HG02938 (cell line): ENCODE measurements at regions not wholly inside any gene's neighbourhood (a gene's known extent, or its start where the extent isn't known, plus 50 kb on each side); places are given as distances from the start of the nearest gene placed in this dataset.

ENCODE experiments used
- ATAC-seq: cut with Tn5 transposase; IDR thresholded peaks from one replicate; pipeline ENCODE4 v1.9.1; 2021; ENCODE audit warnings: mild to moderate bottlenecking, moderate library complexity; ENCODE audit not compliant: unreplicated experiment

GRCh38 chr6:168837254-168838036 lies 396.5 kb downstream of the SMOC2 start:
- ATAC-seq: no peak

- no peak for ATAC-seq
These were observed 395.0 kb downstream of the SMOC2 start for GRCh38 chr6:168835991-168836390.

GRCh38 chr6:168834801-168835200 lies 393.8 kb downstream of the SMOC2 start:
- no peak for ATAC-seq

- ATAC-seq: no peak
These were observed 393.1 kb downstream of the SMOC2 start for GRCh38 chr6:168834042-168834587.

DNA sequence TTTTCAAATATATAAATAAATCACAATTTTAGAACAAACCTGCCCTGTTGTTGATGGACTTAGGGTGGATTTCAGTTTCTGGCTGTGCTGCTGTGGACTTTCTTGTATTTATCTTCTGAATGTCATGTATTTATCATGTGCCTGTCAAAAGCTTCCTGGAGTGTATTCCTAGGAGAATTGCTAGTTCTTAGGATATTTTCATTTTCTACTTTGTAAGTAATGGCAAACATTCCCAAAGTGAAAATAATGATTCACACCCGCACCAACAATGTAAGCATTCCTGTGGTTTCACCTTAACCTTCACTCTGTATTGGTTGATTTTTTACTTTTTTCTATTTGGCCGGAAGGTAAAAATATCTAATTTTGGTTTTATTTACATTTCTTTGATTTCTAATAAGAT lies 387.8 kb downstream of the SMOC2 start:
- no peak for ATAC-seq

DNA sequence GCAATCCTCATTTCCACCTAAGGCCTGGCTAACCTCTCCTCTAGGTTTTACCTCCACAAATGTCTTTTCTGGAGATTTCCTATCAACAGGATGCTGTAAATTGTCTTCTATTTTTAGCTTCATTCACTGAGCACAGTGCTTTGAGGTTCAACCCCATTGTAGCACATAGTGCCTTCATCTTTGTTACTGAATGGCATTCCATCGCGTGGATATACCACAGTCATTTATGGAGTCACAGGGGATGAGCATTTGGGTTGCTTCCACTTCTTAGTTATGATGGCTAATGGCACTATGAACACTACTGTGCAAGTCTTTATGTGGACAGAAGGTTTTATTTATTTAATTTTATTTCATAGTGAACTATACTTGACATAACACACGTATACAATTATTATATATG lies 387.1 kb downstream of the SMOC2 start:
- ATAC-seq: no peak

- ATAC-seq: no peak
These were observed 386.5 kb downstream of the SMOC2 start for GRCh38 chr6:168827586-168827871.

DNA sequence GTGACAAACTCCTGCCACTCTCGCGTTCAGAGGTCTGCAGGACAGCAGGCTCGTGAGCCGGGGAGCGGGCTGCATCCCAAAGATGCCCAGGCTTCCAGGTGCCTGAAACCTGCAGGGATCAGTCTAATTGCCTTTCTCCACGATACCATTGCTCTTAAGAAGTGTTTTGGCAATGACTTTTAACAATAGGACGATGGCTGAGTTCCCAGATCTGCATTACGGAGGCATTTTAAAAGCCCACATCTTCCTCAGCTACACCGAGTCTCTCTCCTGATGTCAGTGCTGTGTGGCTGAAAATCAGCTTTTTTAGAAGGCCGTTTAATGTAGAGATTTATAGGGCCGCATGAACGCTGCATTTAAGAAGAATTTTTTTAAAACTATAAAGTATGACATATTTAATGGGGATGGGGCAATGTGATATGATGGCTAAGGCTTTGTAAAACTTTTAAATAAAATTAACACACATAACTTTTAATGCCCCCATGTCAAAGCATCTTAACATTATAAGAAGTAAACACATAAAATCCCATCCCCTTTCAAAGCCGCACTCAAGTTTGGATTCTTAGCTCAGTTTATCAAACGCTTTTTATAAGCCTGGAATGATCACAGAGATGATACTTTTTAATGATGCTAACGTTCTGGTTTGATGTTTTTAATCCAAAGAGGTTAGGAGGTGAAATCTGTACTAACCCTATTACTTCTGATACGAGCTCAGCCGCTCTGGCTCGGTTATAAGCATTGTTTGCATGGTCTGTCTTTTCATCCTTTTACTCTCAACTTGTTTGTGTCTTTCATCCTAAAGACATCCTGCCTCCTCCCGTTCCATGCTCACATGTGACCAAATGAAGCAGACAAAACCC lies 386.0 kb downstream of the SMOC2 start:
- ATAC-seq: no peak

GRCh38 chr6:168826078-168826390 lies 385.1 kb downstream of the SMOC2 start:
- ATAC-seq: no peak

DNA sequence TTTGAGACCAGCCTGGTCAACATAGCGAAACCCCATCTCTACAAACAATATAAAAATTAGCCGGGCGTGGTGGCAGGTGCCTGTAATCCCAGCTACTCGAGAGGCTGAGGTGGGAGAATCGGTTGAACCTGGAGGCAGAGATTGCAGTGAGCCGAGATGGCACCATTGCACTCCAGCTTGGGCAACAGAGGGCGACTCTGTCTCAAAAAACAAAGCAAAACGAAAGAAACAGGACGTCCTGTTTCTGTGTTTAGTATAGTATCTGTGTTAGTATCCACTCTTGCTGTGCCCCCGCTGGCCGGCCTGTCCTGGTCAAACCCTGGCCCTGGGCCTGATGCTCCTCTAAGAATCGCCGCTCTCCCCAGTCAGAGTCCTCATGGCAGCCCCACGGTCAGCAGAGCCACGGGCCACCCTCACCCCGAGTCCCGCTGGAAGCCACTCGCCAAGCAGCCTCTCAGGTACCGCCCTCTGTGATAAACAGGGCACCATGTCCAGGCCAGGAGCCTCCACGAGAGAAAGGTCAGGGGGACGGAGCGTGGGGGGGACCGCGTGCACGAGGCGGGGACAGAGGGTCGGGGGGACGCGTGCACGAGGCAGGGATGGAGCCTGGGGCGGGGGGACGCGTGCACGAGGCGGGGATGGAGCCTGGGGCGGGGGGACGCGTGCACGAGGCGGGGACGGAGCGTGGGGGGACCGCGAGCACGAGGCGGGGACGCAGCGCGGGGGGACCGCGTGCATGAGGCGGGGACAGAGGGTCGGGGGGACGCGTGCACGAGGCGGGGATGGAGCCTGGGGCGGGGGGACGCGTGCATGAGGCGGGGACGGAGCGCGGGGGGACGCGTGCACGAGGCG lies 384.5 kb downstream of the SMOC2 start:
- no peak for ATAC-seq

DNA sequence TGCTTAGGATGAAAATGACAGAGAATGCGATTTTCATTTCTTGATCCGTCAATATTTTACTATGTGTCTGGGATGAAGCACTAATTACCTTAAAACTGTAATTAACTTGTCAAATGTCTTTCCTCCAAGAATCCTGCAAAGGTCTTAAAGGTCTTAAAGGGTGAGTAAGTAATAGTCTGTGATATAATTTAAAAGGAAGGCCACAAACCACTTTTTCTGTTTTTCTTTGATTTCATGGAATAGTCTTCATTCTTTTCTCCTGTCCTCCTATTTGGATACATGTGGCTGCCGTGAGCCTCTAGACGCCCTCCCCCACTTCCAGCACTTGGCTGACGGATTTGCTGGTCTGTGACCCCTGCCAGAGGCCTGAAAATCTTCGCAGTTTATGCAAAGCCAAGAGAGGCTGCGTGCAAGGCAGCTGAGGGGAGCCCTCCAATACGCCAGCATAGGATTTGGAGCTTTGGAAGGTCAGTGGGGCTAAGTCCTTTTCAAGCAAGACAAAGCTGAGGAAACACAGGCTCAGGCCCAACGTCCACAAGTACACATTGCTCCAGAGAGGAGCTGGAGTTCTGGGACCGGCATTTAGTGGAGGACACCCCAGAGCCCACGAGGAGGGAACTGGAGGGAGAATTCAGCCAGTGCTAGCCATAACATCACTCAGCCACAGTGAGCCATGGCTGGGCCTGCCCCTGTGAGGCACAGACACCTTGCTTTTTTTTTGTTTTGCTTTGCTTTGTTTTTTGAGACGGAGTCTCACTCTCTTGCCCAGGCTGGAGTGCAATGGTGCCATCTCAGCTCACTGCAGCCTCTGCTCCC lies 382.6 kb downstream of the SMOC2 start:
- ATAC-seq: no peak

DNA sequence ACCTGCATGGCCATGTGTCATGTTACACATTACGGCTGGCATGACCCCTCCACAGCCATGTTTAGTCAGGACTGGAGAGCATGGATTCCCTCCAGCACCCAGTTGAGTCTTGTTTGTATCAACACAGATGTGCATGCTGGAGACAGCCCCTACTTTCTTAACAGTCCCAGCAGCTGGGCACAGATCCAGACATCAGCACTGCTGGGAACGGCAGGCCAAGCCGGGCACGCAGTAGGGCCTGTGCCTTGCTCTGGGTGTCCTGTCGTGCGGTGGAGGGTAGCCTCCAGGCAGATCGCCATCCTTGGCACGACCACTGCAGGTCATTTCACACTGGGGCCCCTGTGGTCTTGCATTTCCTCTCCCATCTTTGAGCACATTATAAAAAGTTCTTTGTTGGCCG lies 381.4 kb downstream of the SMOC2 start:
- ATAC-seq: no peak

GRCh38 chr6:168819546-168819945 lies 378.6 kb downstream of the SMOC2 start:
- no peak for ATAC-seq

DNA sequence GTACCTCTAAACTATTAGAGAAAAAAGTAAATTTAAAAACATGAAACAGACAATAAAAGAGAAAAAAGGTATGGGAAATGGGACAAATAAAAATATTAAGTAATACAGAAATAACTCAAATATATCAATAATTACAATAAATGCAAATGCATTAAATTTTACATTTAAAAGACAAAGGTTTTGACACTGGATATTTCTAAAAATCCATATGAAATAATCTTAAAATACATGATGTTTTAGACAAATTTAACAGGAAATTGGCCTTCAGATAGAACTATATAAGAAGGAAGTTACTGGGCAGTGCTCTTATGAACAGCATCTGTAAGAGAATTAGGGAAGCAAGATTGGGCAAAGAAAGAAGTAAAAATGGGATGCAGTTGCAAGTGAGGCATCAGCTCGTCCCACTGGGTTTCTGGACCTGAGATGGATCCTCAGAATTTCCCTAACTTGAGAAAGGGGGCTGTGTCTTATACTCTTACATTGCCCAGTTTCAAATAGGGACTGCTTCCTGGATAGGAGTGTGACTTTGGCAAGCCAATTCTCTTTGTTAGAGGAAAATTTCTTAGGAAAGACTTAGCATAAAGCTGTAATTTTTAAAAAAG lies 376.7 kb downstream of the SMOC2 start:
- ATAC-seq: no peak

- no peak for ATAC-seq
These were observed 374.2 kb downstream of the SMOC2 start for GRCh38 chr6:168815229-168815628.

- ATAC-seq: no peak
These were observed 367.2 kb downstream of the SMOC2 start for GRCh38 chr6:168808232-168808631.

DNA sequence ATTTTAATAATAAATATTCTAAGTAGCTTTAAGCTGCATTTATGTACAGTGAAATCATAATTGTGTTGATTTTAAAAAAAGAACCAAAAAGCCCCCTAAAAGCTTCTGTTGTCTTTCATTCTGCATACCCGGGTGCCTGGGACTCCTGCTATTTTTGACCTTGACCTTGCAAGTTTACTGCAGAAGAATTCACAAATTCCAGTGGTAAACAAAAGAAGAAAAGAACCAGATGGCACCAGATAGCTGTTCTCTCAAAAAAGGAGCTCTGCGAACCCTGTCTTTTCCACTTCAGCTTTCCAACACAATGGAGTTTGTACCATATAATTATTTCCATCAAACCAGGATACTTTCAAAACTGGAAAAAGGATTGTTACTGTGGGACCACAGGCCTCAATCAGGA lies 363.3 kb downstream of the SMOC2 start:
- ATAC-seq: no peak

- ATAC-seq: no peak
These were observed 362.9 kb downstream of the SMOC2 start for GRCh38 chr6:168803874-168804273.

DNA sequence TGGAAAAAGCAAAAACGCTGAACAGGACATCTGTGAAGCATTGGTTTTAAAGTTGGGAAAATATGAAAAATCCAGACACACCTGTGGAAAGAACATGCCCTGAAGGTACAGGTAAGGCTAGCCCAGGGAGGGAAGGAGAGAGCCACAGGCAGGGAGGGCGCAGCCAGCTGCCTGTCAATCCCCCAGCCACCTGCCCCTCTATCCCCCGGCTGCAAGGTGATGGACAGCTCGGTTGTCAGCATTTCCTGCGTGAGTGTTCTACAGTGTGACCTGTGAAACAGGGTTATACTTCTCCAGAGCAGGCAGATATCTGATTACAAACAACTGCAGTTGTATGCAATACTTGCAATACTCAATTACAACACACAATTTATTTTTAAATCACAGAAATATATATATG lies 358.1 kb downstream of the SMOC2 start:
- no peak for ATAC-seq

- ATAC-seq: no peak
These were observed 355.1 kb downstream of the SMOC2 start for GRCh38 chr6:168796106-168796505.
